ENCODE measurements at regions not wholly inside any gene's neighbourhood (a gene's known extent, or its start where the extent isn't known, plus 50 kb on each side); places are given as distances from the start of the nearest gene placed in this dataset.
"Not testable (repeated sequence)": the region's sequence is repeated elsewhere in the genome, so short reads cannot be mapped to it uniquely, and the experiment has no call there.

DNA sequence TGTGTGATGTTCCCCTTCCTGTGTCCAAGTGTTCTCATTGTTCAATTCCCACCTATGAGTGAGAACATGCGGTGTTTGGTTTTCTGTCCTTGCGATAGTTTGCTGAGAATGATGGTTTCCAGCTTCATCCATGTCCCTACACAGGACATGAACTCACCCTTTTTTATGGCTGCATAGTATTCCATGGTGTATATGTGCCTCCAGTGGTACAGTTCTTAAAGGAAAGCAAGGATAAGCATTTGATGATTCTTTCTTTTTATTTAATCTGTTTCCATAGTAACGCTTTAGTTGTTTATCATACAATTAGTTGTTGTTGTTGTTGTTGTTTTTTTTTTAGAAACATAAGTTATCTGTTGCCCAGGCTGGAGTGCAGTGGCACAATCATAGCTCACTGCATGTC lies 133.1 kb downstream of the TSEN15 start:
- not testable (repeated sequence) for DNase-seq

DNA sequence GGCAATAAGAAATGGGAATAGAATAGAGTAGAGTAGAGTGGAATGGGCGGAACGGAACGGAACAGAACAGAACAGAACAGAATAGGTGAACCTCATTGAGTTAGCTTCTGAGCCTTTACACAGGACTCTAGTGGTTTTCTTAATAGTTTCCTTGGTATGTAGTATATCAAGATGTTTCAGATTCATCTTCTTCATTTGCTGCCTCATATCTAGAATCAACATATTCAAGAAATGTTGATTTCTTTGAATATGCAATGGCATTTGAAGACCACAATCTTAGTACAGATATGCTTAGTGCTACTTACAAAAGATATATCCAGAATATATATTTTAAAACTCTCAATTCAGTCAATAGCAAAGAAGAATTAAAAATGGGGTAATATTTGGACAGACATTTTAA lies 133.8 kb downstream of the TSEN15 start:
- no peak for DNase-seq

DNA sequence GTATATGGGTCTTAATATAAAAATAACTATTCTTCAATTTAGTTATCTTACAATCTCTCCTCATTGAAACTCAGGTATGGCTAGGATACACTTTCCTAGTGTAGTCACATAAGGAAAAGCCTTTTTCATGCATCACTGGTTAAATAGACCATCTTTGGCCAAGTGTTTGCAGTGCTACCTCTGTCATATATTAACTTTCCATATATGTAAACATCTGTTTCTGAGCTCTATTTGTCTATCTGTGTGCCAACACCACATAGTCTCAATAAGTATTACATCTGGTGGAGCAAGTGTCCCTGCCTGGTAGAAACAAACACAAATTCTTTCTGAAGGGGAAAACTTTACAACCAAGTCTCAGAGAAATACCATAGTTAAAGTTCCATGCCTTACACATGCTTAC lies 134.6 kb downstream of the TSEN15 start:
- no peak for DNase-seq

DNA sequence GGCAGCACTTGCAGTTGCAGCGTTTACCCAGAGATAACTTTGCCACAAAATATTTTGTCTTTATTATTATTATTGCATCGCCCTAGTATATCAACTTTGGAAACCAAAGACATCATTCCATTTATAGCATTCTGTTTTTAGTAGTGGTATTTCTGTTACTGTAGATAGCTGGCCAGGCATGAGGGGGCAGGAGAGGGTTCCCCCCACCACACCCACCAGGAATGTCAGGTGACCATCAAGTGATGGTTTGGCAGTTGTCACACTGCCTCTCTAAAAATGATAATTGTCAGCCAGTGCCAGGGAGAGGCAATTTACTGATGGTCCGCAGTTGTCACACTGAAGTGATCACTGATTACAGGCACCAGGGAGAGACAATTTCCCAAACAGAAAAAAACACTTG lies 135.6 kb downstream of the TSEN15 start:
- no peak for DNase-seq

DNA sequence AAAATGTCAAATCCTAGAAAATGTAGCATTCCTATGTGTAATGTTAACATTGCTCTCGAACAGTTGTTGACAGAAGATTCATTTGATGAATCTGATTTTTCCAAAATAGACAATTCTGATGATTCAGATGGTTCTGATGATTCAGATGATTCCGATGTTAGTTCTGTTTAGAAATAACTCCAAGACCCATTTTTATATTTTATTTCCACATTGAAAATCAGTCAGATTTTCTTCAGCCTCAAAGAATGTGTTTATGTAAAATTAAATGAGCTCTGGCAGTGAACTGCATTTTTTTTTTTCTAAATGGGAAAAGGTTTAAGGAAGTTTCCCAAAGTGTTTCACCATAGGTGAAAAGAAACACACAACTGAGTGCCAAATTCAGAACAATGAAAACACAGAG lies 136.5 kb downstream of the TSEN15 start:
- no peak for DNase-seq

DNA sequence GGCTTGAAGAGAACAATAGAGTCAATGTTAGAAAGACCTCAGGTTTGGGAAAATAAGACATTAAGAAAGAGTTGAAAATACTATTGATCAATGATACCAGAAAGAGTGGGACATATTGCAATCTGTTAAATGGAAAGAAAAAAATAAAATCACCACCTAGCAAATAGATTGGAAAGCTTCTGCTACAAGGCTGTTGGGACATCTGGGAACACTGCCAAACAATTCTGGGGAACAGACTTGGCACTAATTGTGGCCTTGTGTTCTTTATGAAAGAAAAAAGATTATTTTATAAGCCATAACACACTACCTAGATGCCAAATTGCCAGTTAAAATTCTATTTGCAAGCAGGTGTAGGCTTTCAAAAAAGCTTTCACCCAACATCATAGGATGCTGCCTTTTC lies 137.8 kb downstream of the TSEN15 start:
- no peak for DNase-seq

DNA sequence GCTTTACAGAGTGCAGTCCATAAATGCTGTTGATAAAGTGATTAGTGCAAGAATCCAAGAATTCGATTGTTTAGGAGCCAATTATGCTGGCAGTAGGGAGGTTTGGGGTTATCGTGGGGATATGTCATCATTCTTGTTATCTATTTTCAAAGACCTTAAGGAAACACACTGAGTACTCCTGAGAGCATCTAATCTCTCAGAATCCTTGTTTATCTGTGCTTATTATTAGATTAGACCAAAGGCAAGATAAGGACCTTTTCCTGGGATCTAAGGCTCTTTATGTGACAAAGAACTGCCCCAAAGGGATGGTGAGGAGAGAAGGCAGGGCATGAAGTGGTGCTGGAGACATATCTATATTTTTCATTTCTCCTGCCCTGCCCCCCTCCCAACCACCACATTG lies 139.1 kb downstream of the TSEN15 start:
- no peak for DNase-seq

DNA sequence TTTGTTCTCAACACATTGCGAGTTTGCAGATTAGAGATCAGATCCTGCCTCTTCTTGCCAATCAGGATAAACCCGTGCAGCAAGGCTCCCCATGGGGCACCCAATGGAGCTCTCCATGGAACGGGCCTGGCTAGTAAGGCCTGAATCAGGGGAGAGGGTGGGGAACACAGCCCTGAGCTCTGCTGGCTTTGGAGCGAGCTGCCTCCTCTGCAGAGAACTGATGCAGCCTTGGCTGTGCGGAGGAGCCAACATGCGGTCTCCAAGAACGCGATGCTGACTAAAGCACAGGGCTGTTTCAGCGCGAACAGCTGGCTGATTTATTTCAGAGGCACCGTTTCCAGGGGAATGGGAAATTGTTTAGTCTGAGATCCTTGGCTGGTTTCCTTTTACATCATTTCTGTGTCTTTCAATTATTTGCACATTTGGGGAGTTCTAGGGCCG lies 139.7 kb downstream of the TSEN15 start:
- no peak for DNase-seq

DNA sequence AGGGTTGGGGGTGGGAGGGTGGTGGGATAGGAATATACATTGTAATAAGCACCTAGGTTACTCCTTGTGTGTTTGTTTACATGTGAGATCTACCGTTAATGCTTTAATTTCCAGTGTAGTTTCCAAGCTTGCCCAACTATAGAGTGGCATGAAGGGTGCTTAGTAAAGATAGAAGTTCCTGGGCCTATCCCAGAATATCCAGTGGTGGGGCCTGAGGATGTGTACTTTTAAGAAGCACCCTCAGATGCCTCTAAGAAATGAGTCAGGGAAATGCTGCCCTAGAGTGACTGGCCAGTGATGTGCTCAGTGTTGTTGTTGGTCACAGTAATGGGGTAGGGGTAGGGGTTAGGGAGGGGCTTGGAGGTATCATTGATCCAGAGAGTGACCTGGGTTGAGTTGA lies 141.3 kb downstream of the TSEN15 start:
- DNase-seq = no peak

DNA sequence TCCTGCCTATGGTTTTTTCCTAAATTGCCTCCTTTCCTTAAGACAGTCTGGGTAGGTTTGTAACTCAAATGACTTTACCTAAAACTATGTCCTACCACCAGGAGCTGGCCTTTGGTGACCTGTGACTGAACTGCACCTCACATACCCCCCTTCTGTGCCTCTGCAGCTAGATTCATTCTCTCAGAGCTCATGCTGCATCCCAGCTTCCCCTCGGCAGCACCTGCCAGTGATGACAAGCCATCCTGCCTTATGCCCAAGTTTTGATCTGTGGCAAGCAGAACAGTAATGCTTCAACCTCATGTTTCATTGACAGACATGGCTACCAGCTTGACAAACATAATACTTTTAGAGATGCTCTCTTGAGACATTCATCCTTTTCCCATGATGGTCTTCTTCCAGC lies 141.9 kb downstream of the TSEN15 start:
- DNase-seq = no peak

DNA sequence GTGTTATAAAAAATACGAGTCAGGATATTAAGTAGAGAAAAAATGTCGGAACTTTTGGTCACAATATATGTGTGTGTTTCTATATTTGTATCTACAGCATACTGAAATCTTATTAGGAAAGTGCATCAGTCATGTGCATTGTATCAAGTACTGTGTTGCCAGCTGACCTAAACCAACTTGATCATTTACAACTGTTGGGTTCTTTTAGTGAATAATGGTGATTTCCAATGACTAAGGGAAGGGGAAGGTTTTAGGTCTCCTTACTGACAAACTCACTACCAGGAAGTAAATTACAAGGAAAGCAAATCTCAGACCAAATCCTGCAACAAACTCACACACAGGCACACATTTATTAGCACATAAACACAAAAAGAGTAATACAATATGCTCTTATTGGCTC lies 142.7 kb downstream of the TSEN15 start:
- no peak for DNase-seq

DNA sequence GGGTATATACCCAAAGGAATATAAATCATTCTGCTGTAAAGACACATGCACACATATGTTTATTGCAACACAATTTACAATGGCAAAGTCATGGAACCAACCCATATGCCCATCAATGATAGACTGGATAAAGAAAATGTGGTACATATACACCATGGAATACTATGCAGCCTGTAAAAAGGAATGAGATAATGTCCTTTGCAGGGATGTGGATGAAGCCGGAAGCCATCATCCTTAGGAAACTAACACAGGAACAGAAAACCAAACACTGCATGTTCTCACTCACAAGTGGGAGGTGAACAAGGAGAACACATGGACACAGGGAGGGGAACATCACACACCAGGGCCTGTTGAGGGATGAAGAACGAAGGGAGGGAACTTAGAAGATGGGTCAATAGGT lies 144.2 kb downstream of the TSEN15 start:
- DNase-seq = not testable (repeated sequence)

DNA sequence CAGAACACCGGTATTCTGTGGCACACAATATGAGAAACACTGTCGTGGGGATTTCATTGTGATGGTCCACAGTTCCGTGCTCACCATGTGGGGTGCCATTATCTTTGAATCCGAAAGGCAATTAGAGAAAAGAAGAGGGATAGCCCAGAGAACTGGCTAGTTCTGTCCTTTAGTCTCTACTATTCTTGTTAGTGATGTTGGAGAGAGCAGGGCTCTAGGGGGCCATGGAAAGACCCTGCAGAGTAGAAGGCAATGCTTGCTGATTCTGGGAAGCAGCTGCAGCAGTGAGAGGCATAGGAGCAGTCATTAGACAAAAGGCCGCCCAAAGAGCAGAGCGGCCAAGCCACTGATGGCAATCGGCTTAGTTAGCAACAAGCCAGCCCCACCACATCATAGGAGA lies 146.3 kb downstream of the TSEN15 start:
- no peak for DNase-seq

DNA sequence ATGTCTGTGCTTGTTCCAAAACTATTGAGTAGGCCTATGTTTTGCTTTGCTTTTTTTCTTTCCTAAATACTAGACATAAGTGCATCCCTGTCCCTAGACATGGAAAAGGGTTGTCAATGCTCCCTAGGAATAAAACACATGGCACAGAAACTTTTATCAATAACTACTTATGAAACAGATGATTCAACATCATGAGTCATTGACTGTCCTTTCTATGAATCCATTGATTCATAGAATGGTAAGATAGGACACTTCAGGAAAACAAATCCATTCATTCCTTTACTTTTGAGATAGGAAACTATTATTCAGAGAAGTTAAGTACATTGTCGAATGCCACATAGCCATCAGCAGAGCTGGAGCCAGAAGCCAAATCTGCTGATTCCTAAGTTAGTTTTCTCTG lies 147.5 kb downstream of the TSEN15 start:
- no peak for DNase-seq

DNA sequence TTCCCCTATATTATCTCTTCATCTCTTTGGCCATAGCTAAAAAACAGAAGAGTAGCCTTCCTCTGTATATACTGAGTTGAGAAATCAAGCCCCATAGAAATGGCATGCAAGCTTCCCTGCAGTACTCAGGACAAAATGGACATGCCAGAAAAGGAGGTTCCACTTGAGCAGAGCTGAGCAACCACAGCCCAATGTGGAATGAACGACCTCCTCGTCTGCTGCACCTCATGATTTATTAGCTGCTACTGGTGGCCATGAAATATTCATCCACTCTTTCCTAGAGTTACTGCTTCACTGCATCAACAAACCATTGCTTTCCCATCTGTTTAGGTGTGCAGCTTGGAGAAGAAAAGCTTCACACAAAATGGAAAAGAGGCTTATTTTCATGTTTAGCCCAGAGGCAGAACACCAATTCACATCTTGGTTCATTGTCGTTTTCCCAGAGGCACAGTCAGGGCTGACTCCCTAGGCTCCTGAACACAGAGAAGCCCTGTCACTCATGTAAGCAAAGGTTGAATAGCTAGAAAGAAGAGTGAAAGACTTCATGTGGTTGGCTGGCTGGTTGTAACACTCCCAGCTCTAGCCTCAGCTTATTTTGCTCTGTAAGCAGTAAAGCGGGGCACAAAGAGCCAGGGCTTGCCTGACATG lies 148.0 kb downstream of the TSEN15 start:
- DNase-seq = no peak

DNA sequence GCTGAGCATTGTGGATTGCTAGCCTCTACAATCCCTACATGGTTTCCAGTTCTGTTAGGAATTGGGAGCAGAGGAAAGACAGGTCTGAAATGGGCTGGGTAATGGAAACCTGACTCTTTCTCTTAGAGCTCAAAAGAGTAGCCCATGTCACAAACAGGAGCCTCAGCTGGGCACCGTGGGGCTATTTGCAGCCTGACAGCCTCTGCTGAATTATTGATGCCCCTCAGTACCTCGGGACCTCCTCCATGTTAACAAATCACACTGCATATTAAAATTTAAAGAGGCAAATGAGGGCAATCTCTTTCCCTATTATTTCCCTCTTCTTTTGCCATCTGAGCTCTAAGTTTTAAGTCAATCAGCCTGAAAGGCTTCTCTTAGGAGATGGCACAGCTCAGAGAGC lies 157.1 kb downstream of the TSEN15 start:
- no peak for DNase-seq

DNA sequence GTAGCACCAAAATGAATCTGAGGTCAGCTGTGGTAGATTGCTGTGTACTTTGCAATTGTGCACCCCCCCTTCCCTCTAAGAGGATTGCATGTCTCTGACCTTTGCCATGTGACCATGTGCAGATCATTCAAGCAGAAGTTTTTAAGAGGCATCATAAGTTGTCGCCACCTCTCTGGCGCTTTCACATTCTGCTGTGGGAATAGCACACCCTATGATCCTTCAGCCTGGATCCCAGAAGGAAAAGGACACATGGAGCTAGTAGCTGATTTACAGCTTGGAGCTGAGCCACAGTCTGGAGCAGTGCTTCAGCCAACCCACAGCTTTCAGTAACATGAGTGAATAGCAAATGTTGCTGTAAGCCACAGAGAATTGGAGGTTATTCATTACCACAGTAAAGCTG lies 158.5 kb downstream of the TSEN15 start:
- no peak for DNase-seq

DNA sequence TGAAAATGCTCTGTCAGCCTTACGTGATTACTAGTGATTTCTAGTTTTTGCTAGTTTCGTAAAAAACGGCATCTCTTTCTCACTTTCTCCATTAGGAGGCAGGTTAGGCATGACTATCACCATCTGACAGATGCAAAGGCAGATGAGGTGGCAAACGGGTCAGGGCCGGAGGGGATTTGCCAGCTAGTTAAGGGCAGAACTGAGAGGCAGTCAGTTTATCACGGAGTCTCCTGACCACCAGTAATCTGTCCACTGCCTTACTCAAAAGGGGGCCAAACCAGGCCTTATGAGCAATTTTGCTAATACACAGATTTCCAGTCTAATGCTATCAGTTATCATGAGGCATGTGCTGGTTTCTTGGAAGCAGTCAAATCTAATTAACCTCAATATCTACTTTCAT lies 159.3 kb downstream of the TSEN15 start:
- no peak for DNase-seq

DNA sequence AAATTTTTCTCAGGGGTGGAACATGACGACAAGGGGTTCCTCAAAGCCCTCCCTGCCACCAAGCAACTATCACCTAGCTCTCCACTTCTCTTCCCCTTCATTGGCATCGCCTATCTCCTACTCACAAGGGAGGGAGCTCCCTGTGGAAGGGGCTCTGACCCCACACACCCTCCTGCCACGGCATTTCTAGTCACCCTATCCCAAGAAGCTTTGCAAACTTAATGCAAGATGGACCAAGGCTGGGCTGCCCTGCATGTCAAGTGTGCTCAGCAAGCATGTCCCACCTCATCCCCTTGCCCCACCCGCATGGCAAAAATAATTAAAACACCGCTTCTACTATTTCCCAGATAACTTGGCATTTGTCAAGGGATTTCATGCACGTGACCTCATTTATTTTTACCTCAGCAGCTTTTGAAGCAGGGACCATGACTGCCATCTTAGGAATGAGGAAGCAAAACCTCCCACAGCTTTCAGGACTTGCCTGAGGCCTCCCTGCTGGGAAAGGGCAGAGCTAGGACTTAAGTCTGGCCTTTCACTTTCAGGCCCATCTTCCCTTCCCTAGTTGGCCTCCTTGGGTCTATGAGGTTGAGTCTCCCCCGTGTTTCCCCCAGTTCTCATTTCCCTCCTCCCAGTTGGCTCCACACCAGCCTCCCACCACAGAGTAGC lies 161.3 kb downstream of the TSEN15 start:
- DNase-seq = no peak

DNA sequence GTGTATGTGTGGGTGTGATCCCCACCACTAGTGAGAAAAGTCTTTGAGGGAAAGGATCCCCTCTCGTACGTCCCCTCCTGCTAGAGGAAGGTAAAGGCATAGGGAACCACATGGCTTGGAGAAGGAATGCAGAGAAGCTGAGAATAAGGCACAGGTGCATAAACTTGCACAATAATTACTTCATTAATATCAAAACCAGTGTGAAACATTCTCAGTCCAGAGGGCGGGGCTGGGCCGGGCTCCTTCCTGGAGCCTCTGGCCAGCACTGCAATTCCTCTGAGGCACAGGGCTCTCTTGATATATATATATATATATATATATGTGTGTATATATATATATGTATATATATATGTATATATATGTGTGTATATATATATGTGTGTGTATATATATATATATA lies 162.6 kb downstream of the TSEN15 start:
- DNase-seq = no peak

DNA sequence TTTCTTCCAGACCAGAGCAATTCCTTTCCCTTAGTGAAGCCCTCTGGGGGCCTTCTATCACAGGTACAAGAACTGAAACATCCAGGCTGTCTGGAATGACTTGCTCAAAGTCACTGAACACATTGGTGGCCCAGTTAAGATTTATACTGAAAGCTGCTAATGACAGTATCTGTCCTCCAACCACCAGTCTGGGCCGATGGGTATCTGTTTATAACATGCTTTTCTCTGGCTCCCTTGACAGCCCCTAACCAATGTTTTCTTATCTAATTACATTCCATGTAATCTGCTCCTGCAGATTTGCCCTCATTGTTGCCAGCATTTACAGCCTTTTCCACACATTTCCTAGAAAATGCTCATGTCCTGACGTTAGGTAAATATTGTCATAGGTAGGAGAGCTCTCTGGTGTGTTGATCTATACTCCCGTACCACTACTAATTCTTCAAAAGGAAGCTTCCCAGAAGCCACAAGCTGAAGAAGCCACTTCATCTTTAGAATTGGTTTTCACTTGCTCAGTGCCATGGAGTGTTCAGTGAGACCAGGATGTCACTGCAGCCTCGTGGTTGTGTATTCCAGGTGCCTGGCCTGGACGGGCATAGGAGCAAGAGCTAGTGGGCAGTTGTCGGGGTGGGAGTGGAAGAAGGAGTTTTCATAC lies 163.9 kb downstream of the TSEN15 start:
- DNase-seq = no peak

DNA sequence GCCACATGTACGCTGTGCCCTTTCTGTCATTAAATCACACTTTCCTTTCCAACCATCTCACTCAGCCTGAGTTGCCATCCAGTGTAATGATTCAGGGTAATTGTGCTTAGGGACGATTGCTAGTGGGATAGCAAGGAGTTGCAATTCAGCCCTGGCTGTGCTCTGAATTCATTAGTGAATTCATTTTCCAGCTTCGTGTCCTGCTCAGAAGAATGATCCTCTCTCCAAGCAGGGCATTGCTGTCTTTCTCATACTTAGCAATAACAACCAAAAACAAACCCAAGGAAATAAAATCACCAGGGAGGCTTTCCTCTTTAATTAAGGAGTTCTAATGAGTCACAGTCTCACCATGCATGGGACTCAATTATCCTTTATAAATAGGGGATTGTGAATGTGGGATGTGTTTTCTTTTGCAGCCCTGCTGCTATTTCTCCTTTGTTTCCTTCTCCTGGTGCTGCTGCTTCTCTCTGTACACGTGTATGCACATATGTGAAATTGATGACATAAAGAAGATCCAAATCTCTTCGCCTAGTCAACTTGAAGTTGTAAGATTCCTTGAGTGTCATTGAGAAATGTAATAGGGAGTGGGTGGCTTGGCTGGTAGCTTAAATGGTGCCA lies 167.0 kb downstream of the TSEN15 start:
- no peak for DNase-seq

DNA sequence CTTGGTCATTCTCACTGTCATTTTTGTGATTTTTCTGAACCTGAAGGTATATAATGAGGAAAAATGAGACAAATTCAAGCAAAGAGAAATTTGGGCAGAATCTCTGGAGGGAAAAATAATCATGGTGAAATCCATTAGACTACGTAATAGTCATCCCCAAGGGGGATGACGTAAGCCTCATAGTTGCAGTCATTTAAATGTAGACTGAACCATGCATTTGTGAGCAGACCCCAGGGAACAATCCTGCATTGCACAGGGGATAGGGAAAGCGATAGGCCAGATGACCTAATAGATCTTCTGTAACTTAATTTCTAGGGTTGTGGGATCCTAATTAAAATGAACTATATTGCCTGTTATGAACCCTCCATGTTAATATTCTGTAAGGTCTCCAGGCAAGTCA lies 167.4 kb upstream of the C1orf21 start:
- DNase-seq = no peak

DNA sequence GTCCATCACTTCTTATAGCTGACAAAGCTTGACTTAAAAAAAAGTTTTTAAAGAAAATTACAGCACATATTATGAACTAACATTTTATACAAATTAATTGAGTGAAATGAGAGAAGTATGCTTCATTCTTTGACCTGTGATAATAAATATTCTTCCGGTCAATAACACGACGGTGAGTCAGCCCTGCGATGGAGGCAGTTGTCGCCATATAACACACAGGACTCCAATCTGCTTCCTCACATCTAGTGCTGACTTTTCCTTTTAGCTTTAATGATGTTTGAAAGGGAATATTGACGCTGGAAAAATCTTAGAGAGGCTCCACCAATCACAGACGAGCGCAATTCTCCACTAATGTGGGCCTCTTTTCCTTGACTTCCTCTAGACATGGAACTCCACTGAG lies 166.9 kb upstream of the C1orf21 start:
- no peak for DNase-seq
